GM21717 (cell line): ENCODE measurements at regions not wholly inside any gene's neighbourhood (a gene's known extent, or its start where the extent isn't known, plus 50 kb on each side); places are given as distances from the start of the nearest gene placed in this dataset.

Experiments
- ATAC-seq: cut with Tn5 transposase; IDR thresholded peaks from one replicate; pipeline ENCODE4 v1.9.1; 2021; ENCODE audit warnings: mild to moderate bottlenecking, moderate library complexity; ENCODE audit not compliant: unreplicated experiment

DNA sequence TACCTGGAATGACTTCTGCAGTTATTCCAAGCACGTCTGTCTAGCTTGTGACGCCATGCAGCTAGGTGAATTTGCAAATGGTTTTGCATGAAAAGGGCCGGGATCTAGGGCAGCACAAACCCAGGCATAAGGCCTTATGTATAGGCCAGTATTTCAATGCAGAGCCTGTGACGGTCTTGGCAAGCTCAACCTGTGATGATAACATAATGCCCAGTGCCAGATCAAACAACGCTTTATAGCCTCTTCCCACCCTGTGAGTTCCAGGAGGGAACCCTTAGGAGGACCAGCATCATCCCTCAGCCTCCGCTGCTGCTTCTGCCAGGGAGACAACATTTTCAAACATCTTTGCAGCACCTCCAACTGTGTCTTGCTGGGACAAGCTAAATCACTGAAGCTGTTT lies 390.7 kb downstream of the INHBA start:
- no peak for ATAC-seq

GRCh38 chr7:41311301-41311700 lies 391.6 kb downstream of the INHBA start:
- no peak for ATAC-seq

DNA sequence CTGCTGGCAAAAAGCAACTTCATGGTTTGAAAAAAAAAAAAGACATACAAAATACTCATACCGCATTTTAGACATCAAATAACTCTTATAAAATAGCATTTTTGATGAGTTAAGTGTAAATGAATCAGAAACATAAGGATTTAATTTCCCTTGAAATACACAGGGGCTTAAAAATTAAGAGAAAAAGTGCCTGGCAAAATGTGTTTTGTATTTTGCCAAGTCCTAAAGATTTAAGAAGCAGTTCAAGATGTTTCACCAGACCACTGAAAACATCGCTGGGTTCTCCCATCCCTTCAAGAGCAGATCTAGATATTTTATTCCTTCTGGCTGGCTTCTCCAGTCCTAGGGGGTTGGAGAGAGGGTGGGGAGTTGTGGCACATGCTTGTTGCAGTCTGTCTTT lies 396.4 kb downstream of the INHBA start:
- no peak for ATAC-seq

DNA sequence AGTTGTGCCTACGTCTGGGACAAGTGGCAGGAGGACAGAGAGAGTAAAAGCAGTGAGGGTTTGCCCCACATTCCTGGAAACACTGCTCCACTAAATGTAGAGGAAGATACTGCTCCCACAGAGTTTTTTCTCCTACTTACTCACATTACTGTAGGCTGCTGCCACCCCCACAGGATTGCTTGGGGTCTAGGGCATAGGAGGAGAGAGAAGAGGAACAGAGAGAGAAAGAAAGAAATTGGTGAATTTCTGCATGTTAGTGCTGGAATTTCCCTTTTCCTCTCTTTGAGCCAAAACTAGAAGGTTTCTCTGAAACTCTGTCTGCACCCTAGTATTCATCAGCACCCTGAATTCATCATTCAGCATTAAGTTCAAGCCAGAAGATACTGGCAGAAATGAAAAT lies 397.9 kb downstream of the INHBA start:
- ATAC-seq = no peak

DNA sequence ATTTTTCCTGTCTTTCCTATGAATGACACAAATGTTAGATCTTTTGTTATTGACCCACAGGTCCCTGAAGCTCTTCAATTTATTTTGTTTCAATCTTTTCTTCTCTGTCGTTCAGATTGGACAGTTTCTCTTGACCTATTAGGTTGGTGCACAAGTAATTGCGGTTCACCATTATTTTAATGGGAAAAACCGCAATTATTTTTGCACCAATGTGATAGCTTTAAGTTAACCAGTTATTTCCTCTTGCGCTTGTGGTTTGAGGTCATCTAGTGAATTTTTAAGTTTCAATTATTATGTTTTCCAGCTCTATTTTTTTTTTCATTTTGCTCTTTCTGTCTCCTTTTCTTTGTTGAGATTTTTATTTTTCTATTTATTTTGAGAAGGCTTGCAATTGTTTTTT lies 399.2 kb downstream of the INHBA start:
- ATAC-seq = no peak

DNA sequence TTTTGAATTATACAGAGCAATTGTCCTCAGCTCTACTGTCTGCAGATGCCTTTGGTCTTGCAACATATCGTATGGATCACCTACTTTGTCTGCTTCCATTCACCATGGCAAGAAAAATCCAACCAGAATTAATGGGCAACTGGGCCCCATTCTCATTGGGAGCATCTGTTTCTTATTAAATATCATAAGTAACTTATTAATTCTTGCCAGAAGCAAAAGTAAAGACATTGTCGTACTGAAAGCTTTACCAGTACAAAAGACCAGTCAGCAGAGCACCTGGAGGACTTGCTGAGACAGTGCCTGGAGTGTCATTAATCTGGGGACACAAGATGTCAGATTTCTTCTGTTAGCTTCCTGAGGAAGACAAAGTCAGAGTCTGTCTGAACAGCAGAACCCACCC lies 404.5 kb downstream of the INHBA start:
- ATAC-seq = no peak

DNA sequence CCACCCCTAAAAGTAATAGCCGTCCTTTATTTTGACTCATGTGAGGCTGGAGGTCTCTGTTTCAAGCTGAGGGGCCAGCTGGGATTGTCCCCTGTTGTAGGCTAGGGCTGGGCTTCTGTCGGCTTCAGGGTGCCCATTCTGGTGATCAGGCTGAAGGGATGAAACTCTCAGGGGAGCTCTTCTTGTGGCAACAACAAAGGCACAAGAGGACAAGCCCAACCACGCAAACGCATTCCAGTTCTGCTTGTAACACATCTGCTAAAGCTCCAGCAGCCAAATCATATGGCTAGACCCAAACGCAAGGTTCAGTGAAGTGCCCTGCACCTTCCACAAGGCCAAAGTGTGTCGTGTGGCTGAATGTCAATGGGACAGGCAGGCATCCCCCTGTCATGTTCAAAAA lies 405.7 kb downstream of the INHBA start:
- ATAC-seq = no peak

DNA sequence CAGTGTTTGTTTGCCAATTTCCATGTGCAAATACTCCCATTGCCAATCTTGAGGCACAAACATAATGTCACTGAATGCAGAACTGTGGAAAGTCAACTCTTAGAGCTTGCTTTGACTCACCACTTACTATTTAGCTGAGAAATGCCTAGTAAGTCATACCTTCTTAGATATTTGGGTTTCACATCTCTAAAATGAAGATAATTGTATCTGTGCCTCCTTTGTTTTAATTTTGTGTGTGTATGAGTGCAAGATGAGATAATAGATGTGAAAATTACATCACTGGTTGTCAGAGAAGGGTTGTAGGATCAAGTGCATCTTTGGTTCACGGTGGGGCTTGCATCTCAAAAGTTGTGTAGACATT lies 407.5 kb downstream of the INHBA start:
- no peak for ATAC-seq

GRCh38 chr7:41294556-41295454 lies 408.1 kb downstream of the INHBA start:
- no peak for ATAC-seq

GRCh38 chr7:41292487-41292886 lies 410.4 kb downstream of the INHBA start:
- no peak for ATAC-seq

GRCh38 chr7:41287559-41288335 lies 415.1 kb downstream of the INHBA start:
- ATAC-seq = no peak

- ATAC-seq = no peak
Observed at GRCh38 chr7:41280491-41280890, 422.4 kb downstream of the INHBA start.

- no peak for ATAC-seq
Observed at GRCh38 chr7:41277561-41277960, 425.3 kb downstream of the INHBA start.

GRCh38 chr7:41275255-41275654 lies 427.6 kb downstream of the INHBA start:
- no peak for ATAC-seq

DNA sequence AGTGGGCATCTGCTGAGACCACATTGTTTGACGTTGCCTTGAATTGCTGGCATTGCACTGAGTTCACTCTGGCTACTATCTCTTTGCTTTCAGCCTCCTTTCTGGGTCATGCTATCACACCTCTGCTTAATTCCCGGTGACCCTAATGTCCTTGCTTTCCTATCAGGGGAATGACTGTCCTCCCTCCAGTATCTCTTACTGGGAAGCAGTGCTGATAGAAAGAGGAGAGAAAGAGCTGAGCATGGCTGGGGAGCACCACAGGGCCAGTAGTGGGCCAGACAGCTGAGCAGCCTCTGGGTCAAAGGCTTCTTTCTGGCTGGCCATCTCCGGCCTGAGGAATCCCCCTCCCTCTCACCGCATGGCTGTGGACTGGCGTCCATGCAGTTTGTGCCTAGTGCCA lies 428.7 kb downstream of the INHBA start:
- ATAC-seq = no peak

DNA sequence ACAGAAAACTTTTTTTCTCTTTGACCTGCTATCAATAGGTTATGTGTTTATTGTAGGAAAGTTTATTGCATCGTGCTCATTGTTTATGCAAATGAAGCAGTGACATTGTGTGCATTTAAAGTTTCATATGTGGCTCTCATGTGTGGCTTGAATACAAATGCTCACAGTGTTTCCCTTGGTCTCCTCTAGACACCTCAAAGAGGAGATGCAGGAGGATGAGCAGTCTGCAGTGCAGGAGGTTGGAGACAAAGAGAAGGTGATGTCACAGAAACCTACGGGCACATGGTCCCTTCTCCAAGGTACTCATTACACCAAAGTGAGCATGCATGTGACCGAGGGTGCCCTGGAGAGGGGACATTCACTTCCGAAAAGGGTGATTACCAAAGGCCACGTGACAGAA lies 430.2 kb downstream of the INHBA start:
- ATAC-seq = no peak

DNA sequence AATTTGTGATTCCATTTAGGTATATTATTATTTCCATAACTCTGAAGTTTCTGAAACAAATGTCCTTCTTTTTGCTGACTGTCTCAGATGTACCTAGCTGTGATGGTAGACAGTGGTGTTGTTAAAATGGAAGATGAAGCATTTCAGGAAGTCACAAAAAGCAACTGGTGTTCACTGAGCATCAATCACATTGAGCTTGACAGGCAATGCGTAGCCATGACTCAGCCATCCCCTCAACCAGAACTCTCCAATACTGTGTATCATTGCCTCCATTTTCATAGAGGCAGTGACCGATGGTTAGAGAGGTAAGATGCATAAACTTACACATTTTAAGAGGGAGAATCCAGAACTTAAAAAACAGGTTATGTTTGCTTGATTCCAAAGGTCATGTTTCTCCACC lies 434.0 kb downstream of the INHBA start:
- no peak for ATAC-seq

- ATAC-seq = no peak
Observed at GRCh38 chr7:41261080-41261479, 441.8 kb downstream of the INHBA start.

- ATAC-seq = no peak
Observed at GRCh38 chr7:41257660-41258059, 445.2 kb downstream of the INHBA start.

DNA sequence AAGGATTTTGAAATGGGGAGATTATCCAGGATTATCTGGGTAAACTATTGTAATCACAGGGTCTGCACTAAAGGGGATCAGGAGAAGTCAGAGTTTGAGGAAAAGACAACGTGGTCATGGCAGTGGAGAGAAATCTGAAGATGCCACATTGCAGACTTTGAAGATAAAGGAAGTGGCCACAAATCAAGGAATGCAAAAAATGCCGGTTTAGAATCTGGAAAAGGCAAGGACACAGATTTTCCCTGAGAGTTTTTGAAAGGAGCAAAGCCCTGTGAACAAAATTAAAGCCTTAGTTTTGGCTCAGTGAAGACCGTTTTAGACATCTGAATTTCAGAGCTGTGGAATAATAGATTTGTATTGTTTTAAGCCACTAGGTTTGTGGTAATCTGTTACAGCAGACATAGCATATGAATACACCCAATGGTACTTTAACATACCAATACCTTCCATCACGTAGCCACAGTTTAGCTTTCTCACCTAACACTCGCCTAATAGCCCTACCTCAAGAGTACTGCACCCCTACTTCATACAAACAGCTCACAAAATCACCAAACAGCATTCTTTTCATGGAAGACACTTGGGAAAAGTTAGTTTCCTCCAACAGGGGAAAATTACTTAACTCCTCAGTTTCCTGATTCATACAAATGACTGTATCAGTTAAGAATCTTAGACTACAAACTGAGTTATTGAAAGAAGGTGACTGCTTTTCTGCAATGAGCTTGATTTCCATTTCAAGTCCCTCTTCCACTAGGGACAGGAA lies 446.5 kb downstream of the INHBA start:
- ATAC-seq = no peak

DNA sequence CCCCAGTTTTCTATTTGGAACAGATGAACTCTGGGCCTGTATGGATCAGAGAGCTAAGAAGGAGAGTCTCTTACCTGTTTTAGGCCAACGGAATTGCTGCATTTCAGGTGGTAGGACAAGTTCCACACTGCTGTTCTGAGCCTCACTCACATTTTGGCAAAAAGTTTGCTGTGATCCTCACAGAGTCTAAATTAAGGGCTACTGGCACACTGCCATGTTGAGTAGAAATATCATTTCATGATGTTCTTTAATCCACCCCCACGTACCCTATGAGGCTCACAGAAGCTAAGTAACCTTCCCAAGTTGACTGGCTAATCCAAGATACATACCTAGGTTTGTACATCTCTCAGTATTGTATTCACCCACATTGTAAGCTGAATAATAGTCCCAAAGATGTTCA lies 447.2 kb downstream of the INHBA start:
- no peak for ATAC-seq

GRCh38 chr7:41255113-41255512 lies 447.8 kb downstream of the INHBA start:
- no peak for ATAC-seq
